ENCODE measurements at regions not wholly inside any gene's neighbourhood (a gene's known extent, or its start where the extent isn't known, plus 50 kb on each side); places are given as distances from the start of the nearest gene placed in this dataset.

- no peak overlapping the region for H3K4me3 ChIP-seq (ENCODE audit: insufficient read depth in 1 of 2, low read depth in 1 of 2, low read length in 2 of 2)
- H3K27me3 ChIP-seq (ENCODE audit: control insufficient read depth in 1 of 2, insufficient read depth in 1 of 2, low read length in 2 of 2): no peaks in the 10 kb centered on the region
- H2AFZ ChIP-seq (ENCODE audit: low read depth, low read length): no peak overlapping the region
- H3K18ac ChIP-seq (ENCODE audit: low read depth in 1 of 2, low read length in 2 of 2): no peak overlapping the region
- no peak overlapping the region for H3K23ac ChIP-seq (ENCODE audit: low read length in 2 of 2)
- no peak overlapping the region for H3K14ac ChIP-seq (ENCODE audit: low read length in 2 of 2)
- WGBS: 85% methylated on average over 5 of the region's 5 CpGs
- H2AK5ac ChIP-seq (ENCODE audit: low read length, severe bottlenecking): no peak overlapping the region
- no peak overlapping the region for H2BK120ac ChIP-seq (ENCODE audit: low read depth, low read length)
- no peaks in the 10 kb centered on the region for H3K36me3 ChIP-seq (ENCODE audit: control insufficient read depth in 1 of 2, insufficient read depth in 2 of 2, low read depth in 1 of 2, low read length in 2 of 2)
- no peaks in the 10 kb centered on the region for H3K4me1 ChIP-seq (ENCODE audit: control insufficient read depth, insufficient read depth, low read depth, low read length)
- H3K4ac ChIP-seq (ENCODE audit: low read depth in 1 of 2, low read length in 2 of 2): no peak overlapping the region
- H3K9ac ChIP-seq (ENCODE audit: low read length): no peak overlapping the region
- no peak overlapping the region for H2BK5ac ChIP-seq (ENCODE audit: low read depth, low read length, poor library complexity, severe bottlenecking)
- no peak overlapping the region for H2BK15ac ChIP-seq (ENCODE audit: low read depth, poor library complexity, severe bottlenecking)
- no peaks in the 10 kb centered on the region for H3K79me1 ChIP-seq (replicated peaks; ENCODE audit: low read length, poor library complexity, severe bottlenecking)
- H2BK12ac ChIP-seq (ENCODE audit: low read length in 2 of 2): no peak overlapping the region
- H4K91ac ChIP-seq (ENCODE audit: low read length): no peak overlapping the region
- DNase-seq: no peak
- H4K8ac ChIP-seq (ENCODE audit: low read length): no peak overlapping the region
- H3K9me3 ChIP-seq (ENCODE audit: control insufficient read depth, low read length): no peaks in the 10 kb centered on the region
- no peak overlapping the region for H3K27ac ChIP-seq (ENCODE audit: low read length, poor library complexity, severe bottlenecking)
- H3K4me2 ChIP-seq (ENCODE audit: low read length, poor library complexity, severe bottlenecking): no peak overlapping the region
Observed at GRCh38 chr7:96441436-96442084, 119.7 kb upstream of the SLC25A13 start.

- no peak overlapping the region for H3K18ac ChIP-seq (ENCODE audit: low read depth in 1 of 2, low read length in 2 of 2)
- no peak overlapping the region for H4K8ac ChIP-seq (ENCODE audit: low read length)
- no peak overlapping the region for H2BK12ac ChIP-seq (ENCODE audit: low read length in 2 of 2)
- WGBS: 78% methylated on average over 4 of the region's 4 CpGs
- no peaks in the 10 kb centered on the region for H3K79me1 ChIP-seq (replicated peaks; ENCODE audit: low read length, poor library complexity, severe bottlenecking)
- H2AK5ac ChIP-seq (ENCODE audit: low read length, severe bottlenecking): no peak overlapping the region
- no peak overlapping the region for H3K4ac ChIP-seq (ENCODE audit: low read depth in 1 of 2, low read length in 2 of 2)
- no peaks in the 10 kb centered on the region for H3K27me3 ChIP-seq (ENCODE audit: control insufficient read depth in 1 of 2, insufficient read depth in 1 of 2, low read length in 2 of 2)
- no peak overlapping the region for H2BK120ac ChIP-seq (ENCODE audit: low read depth, low read length)
- no peak overlapping the region for H3K9ac ChIP-seq (ENCODE audit: low read length)
- H4K91ac ChIP-seq (ENCODE audit: low read length): no peak overlapping the region
- no peak overlapping the region for H3K4me2 ChIP-seq (ENCODE audit: low read length, poor library complexity, severe bottlenecking)
- DNase-seq: no peak
- H3K36me3 ChIP-seq (ENCODE audit: control insufficient read depth in 1 of 2, insufficient read depth in 2 of 2, low read depth in 1 of 2, low read length in 2 of 2): no peaks in the 10 kb centered on the region
- no peaks in the 10 kb centered on the region for H3K9me3 ChIP-seq (ENCODE audit: control insufficient read depth, low read length)
- no peaks in the 10 kb centered on the region for H3K4me1 ChIP-seq (ENCODE audit: control insufficient read depth, insufficient read depth, low read depth, low read length)
- no peak overlapping the region for H2AFZ ChIP-seq (ENCODE audit: low read depth, low read length)
- no peak overlapping the region for H3K27ac ChIP-seq (ENCODE audit: low read length, poor library complexity, severe bottlenecking)
- H2BK5ac ChIP-seq (ENCODE audit: low read depth, low read length, poor library complexity, severe bottlenecking): no peak overlapping the region
- H3K23ac ChIP-seq (ENCODE audit: low read length in 2 of 2): no peak overlapping the region
- no peak overlapping the region for H3K4me3 ChIP-seq (ENCODE audit: insufficient read depth in 1 of 2, low read depth in 1 of 2, low read length in 2 of 2)
- H3K14ac ChIP-seq (ENCODE audit: low read length in 2 of 2): no peak overlapping the region
- H2BK15ac ChIP-seq (ENCODE audit: low read depth, poor library complexity, severe bottlenecking): no peak overlapping the region
Observed at GRCh38 chr7:96440328-96440727, 118.4 kb upstream of the SLC25A13 start.

GRCh38 chr7:96436880-96437279 is 115.0 kb upstream of the SLC25A13 start:
- no peaks in the 10 kb centered on the region for H3K79me1 ChIP-seq (replicated peaks; ENCODE audit: low read length, poor library complexity, severe bottlenecking)
- no peak overlapping the region for H2AK5ac ChIP-seq (ENCODE audit: low read length, severe bottlenecking)
- no peak overlapping the region for H3K4me3 ChIP-seq (ENCODE audit: insufficient read depth in 1 of 2, low read depth in 1 of 2, low read length in 2 of 2)
- no peak for DNase-seq
- no peak overlapping the region for H2BK120ac ChIP-seq (ENCODE audit: low read depth, low read length)
- H3K18ac ChIP-seq (ENCODE audit: low read depth in 1 of 2, low read length in 2 of 2): no peak overlapping the region
- no peaks in the 10 kb centered on the region for H3K4me1 ChIP-seq (ENCODE audit: control insufficient read depth, insufficient read depth, low read depth, low read length)
- no peak overlapping the region for H2AFZ ChIP-seq (ENCODE audit: low read depth, low read length)
- no peak overlapping the region for H4K8ac ChIP-seq (ENCODE audit: low read length)
- no peak overlapping the region for H3K14ac ChIP-seq (ENCODE audit: low read length in 2 of 2)
- no peaks in the 10 kb centered on the region for H3K36me3 ChIP-seq (ENCODE audit: control insufficient read depth in 1 of 2, insufficient read depth in 2 of 2, low read depth in 1 of 2, low read length in 2 of 2)
- no peak overlapping the region for H3K4me2 ChIP-seq (ENCODE audit: low read length, poor library complexity, severe bottlenecking)
- no peak overlapping the region for H2BK15ac ChIP-seq (ENCODE audit: low read depth, poor library complexity, severe bottlenecking)
- H3K27me3 ChIP-seq (ENCODE audit: control insufficient read depth in 1 of 2, insufficient read depth in 1 of 2, low read length in 2 of 2): no peaks in the 10 kb centered on the region
- H2BK5ac ChIP-seq (ENCODE audit: low read depth, low read length, poor library complexity, severe bottlenecking): no peak overlapping the region
- no peak overlapping the region for H3K9ac ChIP-seq (ENCODE audit: low read length)
- no peaks in the 10 kb centered on the region for H3K9me3 ChIP-seq (ENCODE audit: control insufficient read depth, low read length)
- H3K27ac ChIP-seq (ENCODE audit: low read length, poor library complexity, severe bottlenecking): no peak overlapping the region
- H2BK12ac ChIP-seq (ENCODE audit: low read length in 2 of 2): no peak overlapping the region
- H3K4ac ChIP-seq (ENCODE audit: low read depth in 1 of 2, low read length in 2 of 2): no peak overlapping the region
- no peak overlapping the region for H4K91ac ChIP-seq (ENCODE audit: low read length)
- no peak overlapping the region for H3K23ac ChIP-seq (ENCODE audit: low read length in 2 of 2)

DNA sequence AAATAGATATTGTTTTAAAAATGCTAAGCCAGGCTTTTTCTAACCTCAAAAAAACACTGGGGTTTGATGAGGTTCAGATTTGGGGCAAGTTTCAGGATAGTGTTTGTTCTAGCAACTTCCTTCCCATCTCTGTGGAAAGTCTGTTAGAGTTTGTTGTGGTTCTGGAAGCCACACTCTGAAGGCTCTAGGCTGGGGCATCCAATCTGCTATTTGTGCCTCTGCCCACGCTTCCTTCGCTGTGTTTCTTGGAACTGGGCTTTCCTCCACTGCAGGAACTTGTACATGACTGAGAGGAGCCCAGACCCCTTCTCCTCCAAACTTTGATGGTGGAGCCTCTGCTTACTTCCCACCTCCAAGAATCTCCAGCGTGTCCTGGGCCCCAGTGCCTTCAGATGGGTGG is 108.5 kb upstream of the SLC25A13 start:
- H2BK5ac ChIP-seq (ENCODE audit: low read depth, low read length, poor library complexity, severe bottlenecking): no peak overlapping the region
- no peak overlapping the region for H2BK12ac ChIP-seq (ENCODE audit: low read length in 2 of 2)
- no peak overlapping the region for H3K14ac ChIP-seq (ENCODE audit: low read length in 2 of 2)
- no peaks in the 10 kb centered on the region for H3K9me3 ChIP-seq (ENCODE audit: control insufficient read depth, low read length)
- H2AFZ ChIP-seq (ENCODE audit: low read depth, low read length): no peak overlapping the region
- no peak overlapping the region for H3K27ac ChIP-seq (ENCODE audit: low read length, poor library complexity, severe bottlenecking)
- H3K18ac ChIP-seq (ENCODE audit: low read depth in 1 of 2, low read length in 2 of 2): no peak overlapping the region
- H3K4me2 ChIP-seq (ENCODE audit: low read length, poor library complexity, severe bottlenecking): no peak overlapping the region
- H3K4me3 ChIP-seq (ENCODE audit: insufficient read depth in 1 of 2, low read depth in 1 of 2, low read length in 2 of 2): no peak overlapping the region
- DNase-seq: no peak
- H3K4me1 ChIP-seq (ENCODE audit: control insufficient read depth, insufficient read depth, low read depth, low read length): no peaks in the 10 kb centered on the region
- no peaks in the 10 kb centered on the region for H3K36me3 ChIP-seq (ENCODE audit: control insufficient read depth in 1 of 2, insufficient read depth in 2 of 2, low read depth in 1 of 2, low read length in 2 of 2)
- no peaks in the 10 kb centered on the region for H3K79me1 ChIP-seq (replicated peaks; ENCODE audit: low read length, poor library complexity, severe bottlenecking)
- H3K4ac ChIP-seq (ENCODE audit: low read depth in 1 of 2, low read length in 2 of 2): no peak overlapping the region
- no peak overlapping the region for H2BK120ac ChIP-seq (ENCODE audit: low read depth, low read length)
- H2BK15ac ChIP-seq (ENCODE audit: low read depth, poor library complexity, severe bottlenecking): no peak overlapping the region
- H4K8ac ChIP-seq (ENCODE audit: low read length): no peak overlapping the region
- H3K9ac ChIP-seq (ENCODE audit: low read length): no peak overlapping the region
- H3K23ac ChIP-seq (ENCODE audit: low read length in 2 of 2): no peak overlapping the region
- WGBS: 91% methylated on average over 3 of the region's 3 CpGs
- no peak overlapping the region for H2AK5ac ChIP-seq (ENCODE audit: low read length, severe bottlenecking)
- no peaks in the 10 kb centered on the region for H3K27me3 ChIP-seq (ENCODE audit: control insufficient read depth in 1 of 2, insufficient read depth in 1 of 2, low read length in 2 of 2)
- H4K91ac ChIP-seq (ENCODE audit: low read length): no peak overlapping the region
